ENCODE measurements at regions not wholly inside any gene's neighbourhood (a gene's known extent, or its start where the extent isn't known, plus 50 kb on each side); places are given as distances from the start of the nearest gene placed in this dataset.

DNA sequence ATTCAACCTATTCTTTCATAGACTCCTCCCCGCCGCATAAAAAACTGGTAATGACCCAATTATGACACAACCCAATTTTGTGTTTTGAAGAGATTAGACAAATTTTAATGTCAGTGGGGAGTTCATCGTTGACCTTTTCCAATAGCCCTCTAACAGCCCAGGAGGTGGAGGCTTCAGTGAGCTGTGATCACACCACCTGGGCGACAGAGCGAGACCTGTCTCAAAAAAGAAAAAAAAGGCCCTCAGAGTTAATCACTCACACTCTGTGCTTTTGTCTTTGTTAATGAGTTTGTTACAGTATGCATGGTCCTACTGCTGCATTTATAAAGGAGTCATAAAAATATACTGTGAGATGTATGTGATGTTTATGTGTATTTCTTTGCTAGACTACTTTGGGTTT, 510.6 kb downstream of the CPS1 start:
- no peak for DNase-seq (ENCODE audit: low read depth)

DNA sequence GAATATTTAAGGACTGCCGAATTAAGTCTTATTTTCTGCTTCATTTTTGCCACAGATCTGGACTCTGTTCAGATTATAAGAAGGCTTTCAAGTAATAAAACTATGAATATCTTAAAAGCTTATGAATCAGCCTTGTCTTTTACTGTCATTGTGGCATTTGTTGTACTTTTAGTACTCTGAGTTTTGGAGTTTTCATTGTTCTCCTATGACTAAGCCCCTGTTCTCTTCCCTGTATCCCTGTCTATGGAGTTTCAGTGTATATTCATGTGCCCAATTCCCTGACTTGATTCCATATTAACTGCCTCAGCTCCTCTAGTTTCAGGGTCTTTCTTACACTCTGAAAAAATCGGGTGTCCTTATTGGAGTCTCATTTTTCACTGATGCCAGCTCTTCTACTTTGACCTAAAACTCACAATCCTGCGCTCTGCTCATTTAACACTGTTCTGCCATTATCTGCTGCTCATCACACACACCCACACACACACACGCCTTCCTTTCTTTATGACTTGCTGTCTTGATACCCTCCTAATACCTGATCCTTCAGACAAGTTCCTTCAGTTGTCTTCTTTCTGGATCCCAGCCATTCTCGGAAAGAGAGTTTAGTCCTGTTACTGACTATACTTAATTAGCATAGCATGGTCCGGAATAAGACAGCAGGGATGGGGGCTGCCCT, 511.8 kb downstream of the CPS1 start:
- DNase-seq (ENCODE audit: low read depth), result no peak

DNA sequence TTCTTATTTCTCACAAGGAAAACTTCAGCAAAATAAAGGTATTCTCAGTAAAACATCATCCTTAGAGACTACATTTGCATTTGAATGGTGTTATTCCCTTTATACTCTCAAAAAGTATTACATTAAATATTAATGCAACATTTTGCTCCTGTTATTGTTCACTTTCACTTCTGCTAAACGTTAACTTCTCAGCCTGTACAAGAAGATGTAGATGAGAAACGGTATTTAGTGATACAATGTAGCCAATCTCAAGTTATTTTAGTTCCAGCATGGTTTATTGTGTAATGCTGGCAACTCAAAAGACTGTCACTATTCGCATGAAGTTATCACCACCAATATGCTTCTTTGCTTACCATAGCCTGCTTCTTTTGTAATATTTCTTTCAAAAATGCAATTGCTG, 514.1 kb downstream of the CPS1 start:
- DNase-seq (ENCODE audit: low read depth), result no peak

DNA sequence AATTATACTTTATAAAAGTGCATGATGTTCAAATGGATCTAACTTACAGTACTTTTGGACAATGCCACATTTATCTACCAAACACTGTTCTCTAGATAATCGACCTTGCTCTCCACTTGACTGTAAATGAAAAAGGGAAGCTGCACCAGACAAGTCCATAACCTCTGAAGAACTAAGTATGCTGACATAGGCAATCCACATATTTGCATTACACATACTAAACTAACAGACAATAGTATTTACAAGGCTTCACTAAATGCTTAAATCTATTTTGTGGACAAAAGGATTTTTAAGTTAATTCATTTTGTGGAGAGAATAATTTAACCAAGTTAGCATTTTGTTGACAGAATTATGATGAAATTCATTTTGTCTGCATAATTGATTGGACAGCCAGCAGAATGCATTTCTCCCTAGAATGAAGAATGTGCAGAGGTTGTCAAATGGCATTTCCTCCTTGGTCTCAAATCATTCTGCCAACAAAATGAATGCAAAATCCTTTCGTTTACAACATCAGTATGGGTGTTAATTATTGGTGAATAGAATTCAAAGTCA, 520.9 kb downstream of the CPS1 start:
- no peak for DNase-seq (ENCODE audit: low read depth)

DNA sequence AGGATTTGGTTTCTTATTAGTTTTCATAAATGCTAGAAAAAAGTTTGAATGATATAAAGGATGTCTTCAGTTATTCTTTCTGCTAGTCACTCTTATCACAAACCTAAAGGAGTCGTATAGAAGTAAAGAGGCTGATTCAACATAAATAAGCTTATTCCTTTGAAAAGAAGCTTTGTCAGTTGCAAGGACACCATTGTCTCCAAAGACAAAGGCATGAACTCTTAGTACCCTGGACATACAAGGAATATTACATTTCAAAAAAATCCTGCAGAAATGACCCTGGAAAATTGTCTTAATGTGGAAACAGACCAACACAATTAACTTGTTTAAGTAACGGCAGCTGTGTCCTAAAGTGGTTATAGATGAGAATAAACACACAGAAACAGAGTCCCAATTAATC, 528.0 kb downstream of the CPS1 start:
- DNase-seq (ENCODE audit: low read depth), result no peak

DNA sequence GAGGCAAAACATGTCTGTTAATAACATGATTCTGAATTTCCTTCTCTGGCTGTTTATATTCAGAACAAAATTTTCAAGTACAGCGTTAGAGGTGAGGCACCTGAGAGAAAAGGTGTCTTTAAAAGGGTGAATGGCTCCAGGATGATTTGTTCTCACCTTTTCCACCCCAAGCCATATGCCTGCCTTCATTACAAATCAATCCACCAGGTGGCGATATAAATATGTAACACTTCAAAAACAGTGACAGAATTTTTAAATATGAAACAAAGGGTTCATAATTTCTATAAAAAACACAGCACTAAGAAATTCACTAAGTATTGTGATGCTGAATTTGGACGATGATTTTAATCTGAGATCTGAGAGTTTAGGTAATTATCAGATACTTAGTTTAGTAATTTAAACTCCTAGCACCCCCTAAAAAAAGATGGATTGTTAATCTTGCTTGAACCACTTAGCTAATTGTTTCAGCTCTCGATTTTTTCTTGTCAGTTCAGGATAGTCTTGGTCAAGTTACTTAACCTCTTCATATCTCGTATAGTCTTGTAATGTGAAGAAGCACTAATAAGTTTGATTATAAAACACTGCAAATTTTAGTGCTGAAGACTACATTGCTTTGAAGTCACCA, 528.8 kb downstream of the CPS1 start:
- DNase-seq (ENCODE audit: low read depth), result no peak

DNA sequence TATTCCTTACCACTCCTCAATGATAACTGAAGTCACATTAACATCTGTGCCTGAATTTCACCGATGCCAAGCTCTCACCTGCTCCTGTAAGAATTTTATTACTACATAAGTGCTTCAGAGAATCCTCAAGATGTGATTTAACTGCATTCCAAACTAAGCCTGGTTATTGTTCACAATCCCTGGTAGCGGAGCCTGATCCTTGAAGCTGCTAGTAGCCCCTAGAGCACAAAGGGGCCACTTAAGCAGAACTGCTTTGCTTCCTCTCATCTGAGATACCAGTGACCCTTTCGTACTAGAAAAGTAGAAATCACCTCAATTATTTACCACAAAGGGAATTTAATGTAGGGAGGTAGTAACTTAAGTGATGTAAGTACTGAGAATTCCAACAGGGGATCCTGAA, 529.6 kb downstream of the CPS1 start:
- no peak for DNase-seq (ENCODE audit: low read depth)

DNA sequence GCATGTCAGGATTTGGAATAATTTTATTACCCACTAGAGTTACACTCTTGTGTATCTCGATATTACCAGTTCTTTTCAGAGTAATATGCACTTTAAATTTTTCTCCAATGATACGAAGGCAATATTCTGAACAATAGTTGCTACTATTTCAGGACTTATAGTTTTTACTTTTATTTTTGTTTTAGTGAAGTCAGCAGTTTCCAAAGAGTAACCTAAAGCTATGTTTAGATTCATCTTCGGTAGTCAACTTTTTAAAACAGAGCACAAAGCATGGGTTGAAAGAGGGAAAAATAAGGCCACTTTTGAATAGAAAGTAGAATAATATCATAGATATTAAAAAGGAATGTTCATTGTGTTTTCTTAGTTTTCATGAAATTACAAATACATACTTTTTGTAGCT, 532.7 kb downstream of the CPS1 start:
- DNase-seq (ENCODE audit: low read depth), result no peak

DNA sequence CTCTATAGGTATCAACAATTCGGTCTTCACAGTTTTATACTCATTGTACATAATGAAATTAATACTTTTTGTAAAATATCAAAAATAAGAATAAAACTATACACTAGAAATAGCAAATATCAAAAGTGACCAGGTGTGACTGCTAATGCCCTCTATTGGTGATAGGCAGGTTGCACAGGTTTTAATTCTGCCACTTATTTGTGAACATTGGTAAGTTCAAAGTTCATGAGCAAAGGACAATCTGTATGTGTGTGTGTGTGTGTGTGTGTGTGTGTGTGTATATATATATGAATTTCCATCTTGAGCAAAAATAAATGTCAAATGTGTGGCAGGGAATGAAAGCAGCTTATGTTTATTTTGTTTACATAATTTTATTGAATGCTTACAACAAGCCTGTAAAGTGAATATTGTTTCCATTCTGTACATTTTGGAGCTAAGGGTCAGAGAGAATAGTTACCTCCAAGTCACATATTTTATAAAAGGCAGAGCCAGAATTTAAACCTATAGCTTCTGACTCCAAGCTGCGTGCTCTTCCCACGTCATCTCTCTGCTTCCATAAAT, 537.4 kb downstream of the CPS1 start:
- no peak for DNase-seq (ENCODE audit: low read depth)

DNA sequence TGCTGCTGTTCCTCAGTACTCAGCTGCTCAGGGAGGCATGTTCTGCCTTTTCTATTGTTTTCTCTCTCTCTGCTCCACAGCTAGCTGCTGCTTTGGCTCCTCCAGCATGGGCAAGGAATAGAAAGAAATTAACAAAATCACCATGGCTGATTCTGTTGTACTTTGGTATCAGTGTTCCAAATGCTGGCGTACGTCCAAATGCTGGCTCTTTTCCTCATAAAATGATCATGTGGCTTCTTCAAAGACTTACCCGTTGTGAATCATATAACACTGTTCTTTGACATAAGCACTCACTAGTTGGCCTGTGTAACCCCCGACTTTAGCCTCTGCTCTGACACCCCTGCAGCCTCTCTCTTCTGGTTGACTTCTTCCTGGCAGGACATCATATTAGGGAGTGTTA, 547.6 kb downstream of the CPS1 start:
- DNase-seq (ENCODE audit: low read depth), result no peak

DNA sequence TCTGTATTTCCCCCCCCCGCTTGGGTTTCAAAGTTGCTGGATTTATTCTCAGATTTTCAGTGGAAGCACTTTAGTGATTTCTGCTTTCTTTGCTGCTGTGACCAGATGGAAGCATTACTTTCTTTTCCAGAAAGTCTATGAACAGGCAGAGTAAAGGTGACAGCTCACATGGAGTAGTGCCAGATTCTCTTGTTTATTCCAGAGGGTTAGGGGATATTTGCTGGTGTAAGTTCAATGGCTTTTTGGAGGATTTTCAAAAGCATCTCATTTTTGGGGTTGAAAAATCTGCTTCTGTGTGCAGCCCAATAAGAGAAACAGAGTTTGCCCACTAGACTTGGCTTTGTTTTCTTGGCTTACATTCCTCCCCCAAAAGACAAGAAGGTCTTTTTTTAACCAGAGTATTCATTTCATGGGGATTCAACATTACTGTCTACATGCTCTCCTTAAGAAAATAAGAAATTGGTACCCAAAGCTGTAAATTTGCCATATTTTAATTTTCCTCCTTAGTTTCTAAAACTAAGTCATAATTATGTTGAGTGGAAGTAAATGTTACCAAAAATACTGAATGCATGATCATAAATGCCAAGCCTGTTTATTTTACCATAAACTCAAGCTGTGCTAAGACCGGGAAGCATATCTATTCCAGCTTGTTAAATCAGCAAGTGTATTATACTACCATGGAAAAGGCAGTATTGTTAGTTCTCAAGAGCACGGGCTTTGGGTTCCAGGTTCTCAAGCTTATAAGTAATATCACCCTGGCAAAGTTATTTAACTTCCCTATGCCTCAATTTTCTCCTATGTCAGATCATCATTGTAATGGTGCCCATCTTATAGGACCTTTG, 557.2 kb downstream of the CPS1 start:
- no peak for DNase-seq (ENCODE audit: low read depth)

DNA sequence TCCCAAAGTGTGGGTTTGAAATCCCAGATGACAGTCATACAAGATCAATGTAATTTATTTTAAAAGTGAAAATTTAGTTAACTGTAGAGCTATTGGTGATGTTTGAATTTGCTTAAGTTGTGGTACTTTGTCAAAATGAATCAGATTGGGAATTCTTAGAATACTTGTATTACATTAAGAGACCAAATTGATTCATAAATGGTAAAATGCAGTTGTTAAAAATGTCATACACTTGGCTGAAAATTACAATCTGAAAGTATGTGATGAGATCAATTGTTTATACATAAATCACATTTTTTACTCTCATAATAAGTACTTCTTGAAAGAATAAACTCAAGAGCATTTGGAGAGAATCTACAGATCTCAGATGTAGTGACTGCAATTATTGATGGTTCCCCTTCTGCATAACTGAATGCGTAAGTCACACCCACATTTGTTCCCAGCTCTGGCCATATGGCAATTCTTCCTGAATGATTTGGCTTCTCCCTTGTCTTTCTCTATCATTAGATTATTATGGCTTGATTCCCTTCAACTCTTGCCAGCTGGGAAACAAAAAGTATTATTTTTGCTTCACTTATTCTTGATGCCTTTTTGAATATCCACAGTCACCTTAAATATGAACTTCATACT, 558.5 kb downstream of the CPS1 start:
- DNase-seq (ENCODE audit: low read depth), result no peak

DNA sequence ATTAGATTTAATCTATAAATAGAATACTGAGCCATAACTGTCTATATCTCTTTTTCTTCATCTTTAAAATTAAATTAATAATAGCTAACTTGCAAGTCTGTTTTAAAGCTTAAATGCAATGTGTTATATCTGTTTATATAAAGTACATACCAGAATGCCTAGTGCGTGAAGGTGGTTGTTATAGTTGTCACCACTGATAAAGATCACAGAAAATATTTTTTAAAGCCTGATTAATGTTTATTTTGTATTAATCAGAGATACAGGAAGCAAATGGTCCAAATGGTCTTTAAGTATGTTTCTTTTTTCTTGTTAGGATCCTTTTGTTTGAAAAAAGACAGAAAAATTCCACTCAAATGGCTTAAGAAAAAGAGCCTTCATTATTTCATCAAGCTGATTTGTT, 560.6 kb downstream of the CPS1 start:
- DNase-seq (ENCODE audit: low read depth), result no peak

DNA sequence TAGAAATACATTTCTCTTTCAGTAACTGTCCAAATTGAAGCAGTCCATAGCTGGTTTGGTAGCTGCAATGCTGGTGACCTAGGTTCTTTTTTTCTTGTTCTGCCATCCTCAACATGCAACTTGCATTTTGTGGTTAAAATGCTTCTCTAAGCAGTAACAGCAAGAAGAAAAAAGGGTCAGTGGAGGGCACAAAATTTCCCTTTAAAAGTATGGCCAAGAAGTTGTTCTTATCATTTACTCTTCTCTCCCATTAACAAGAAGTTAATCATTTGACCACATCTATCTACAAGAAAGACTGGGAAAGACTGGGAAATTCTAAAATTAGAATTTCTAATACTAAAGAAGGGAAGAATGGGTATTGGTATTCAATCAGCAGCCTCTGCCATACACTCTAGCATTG, 569.9 kb downstream of the CPS1 start:
- no peak for DNase-seq (ENCODE audit: low read depth)

DNA sequence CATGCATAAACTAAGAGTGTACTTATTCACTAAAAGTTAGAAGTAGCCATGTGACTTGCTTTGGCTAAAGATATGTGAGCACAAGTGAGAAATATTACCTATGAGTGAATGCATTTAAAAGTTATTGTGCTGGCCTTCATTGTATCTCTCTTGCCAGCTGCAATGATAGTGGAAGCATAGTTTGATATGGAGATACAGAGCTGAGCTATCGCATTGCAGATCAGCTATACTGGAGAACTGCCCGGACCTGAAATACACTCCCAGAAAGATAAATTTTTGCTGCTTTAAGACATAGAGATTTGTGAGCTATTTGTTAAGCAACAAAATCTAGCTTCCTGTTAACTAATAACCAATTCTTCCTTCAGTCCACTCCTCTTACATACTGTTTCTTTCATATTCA, 571.1 kb downstream of the CPS1 start:
- DNase-seq (ENCODE audit: low read depth), result no peak

DNA sequence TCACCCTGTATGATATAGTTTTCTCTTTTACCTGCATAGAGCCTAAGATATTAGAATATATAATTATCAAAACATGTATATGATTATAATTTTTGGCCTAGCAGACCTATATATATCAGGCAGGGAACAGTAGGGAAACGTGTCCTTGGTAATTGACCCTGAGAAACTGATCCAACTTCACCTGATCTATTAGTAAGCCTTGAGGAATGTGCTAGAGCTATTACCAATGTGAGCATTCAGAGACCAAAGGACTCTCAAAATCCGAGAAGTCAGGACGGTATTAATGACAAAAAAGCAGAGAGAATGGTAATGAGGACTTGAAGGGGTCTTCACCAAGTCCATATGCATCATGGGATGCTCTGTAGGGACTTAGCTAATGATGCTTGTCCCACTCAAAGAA, 571.9 kb downstream of the CPS1 start:
- DNase-seq (ENCODE audit: low read depth), result no peak

DNA sequence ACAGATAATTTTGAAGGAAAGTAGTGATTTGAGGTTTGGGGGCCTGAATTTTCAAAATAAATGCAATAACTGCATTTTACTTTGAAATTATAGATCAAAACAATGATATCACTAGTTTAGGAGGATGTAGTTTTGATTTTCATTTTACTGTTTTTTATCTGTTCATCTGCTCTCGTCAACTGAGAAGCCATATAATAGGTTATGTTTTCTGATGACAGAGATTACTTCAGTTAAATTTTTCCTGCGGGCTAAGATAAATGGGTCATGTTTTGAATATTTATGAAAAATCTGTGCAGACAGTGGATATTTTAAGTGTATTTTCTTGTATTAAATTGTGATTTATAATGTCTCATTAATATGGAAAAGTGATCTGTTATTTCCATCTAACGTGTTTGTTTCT, 573.4 kb downstream of the CPS1 start:
- DNase-seq (ENCODE audit: low read depth), result no peak

DNA sequence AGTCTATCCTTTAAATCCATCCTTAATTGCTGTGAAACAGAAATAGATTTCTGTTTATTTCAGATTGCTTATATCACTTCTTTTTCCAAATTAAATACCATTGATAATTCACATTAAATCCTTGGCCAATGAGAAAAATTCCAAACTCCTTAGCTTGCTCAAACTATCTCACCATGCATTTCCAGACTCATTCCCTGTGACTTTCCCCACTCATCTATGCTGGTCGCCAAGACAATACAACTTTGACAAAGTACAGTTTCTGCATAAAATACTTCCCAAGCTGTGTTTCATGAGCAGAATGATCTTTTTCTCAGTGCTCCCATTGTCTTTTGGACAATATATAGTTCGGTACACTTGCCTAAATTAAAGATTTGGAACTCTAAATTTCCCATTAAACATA, 575.6 kb downstream of the CPS1 start:
- DNase-seq (ENCODE audit: low read depth), result no peak

DNA sequence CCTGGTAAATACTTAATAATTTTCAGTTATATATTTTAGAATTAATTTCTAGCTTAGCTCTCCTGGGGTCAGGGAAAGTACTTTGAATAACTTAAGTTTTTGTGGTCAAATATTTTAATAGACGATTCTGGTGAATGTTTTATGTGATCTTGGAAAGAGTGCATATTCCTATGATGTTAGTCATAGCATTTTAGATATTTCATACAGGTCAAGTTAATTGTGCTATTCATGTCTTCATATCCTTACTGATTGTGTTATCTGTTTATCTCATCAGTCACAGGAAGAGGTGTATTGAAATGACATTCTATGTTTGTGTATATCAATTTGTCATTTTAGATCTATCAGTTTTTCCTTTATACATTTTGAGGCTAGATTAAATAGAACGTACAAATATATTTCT, 576.2 kb downstream of the CPS1 start:
- no peak for DNase-seq (ENCODE audit: low read depth)

DNA sequence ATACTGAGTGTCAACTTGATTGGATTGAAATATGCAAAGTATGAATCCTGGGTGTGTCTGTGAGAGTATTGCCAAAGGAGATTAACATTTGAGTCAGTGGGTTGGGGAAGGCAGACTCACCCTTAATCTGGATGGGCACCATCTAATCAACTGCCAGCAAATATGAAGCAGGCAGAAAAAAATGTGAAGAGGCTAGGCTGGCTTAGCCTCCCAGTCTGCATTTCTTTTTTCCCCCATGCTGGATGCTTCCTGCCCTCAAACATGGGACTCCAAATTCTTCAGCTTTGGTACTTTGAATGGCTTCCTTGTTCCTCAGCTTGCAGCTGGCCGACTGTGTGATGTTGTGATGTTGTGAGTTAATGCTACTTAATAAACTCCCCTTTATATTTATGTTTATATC, 577.4 kb downstream of the CPS1 start:
- DNase-seq (ENCODE audit: low read depth), result no peak

DNA sequence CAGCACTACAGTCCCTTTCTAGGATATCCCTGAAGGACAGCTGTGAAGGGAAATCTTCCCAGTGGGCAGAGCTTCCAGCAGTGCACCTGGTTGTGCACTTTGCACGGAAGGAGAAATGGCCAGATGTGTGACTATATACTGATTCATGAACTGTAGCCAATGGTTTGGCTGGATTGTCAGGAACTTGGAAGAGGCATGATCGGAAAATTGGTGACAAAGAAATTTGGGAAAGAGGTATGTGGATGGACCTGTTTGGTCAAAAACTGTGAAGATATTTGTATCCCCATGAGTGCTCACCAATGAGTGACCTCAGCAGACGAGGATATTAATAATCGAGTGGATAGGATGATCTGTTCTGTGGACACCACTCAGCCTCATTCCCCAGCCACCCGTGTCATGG, 582.2 kb downstream of the CPS1 start:
- DNase-seq (ENCODE audit: low read depth), result no peak

DNA sequence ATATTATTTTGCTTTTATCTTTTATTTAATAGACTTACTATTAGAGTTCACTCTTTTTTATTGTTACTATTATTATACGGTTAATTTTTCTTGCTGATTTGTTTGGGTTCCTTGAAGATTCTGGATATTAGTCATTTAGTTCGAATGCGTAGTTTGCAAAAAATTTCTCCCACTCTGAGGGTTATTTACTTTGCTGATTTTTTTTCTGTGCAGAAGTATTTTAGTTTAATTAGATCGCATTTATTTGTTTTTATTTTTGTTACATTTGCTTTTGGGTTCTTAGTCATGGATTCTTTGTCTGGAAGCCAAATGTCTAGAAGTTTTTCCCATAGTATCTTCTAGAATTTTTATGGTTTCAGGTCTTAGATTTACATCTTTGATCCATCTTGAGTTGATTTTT, 585.2 kb downstream of the CPS1 start:
- no peak for DNase-seq (ENCODE audit: low read depth)

Measured in stimulated activated CD8-positive, alpha-beta memory T cell treated with anti-CD3 and anti-CD28 coated beads, Interleukin-15, amount 100 ng/mL, for 24 hours (primary cell).